Panc1 (cell line): ENCODE measurements at regions not wholly inside any gene's neighbourhood (a gene's known extent, or its start where the extent isn't known, plus 50 kb on each side); places are given as distances from the start of the nearest gene placed in this dataset.

Source experiments
- POLR2AphosphoS5 ChIP-seq: IDR thresholded peaks from 2 replicates; pipeline ENCODE4 v1.6.1; 2012; ENCODE audit warnings: mild to moderate bottlenecking, low read depth, low read length, moderate library complexity
- TF ChIP-seq, protein P1 (sequence below): fragments of 450-650 bp; IDR thresholded peaks from 2 replicates; pipeline ENCODE4 v1.5.1; 2017; ENCODE audit warnings: mild to moderate bottlenecking

GRCh38 chr3:127485396-127486170 is 105.0 kb downstream of the TPRA1 start:
- no peak for TF ChIP-seq POLR2AphosphoS5
- TF ChIP-seq, protein P1, sequence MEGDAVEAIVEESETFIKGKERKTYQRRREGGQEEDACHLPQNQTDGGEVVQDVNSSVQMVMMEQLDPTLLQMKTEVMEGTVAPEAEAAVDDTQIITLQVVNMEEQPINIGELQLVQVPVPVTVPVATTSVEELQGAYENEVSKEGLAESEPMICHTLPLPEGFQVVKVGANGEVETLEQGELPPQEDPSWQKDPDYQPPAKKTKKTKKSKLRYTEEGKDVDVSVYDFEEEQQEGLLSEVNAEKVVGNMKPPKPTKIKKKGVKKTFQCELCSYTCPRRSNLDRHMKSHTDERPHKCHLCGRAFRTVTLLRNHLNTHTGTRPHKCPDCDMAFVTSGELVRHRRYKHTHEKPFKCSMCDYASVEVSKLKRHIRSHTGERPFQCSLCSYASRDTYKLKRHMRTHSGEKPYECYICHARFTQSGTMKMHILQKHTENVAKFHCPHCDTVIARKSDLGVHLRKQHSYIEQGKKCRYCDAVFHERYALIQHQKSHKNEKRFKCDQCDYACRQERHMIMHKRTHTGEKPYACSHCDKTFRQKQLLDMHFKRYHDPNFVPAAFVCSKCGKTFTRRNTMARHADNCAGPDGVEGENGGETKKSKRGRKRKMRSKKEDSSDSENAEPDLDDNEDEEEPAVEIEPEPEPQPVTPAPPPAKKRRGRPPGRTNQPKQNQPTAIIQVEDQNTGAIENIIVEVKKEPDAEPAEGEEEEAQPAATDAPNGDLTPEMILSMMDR: no peak
